ENCODE measurements at regions not wholly inside any gene's neighbourhood (a gene's known extent, or its start where the extent isn't known, plus 50 kb on each side); places are given as distances from the start of the nearest gene placed in this dataset.
"Not testable (repeated sequence)": the region's sequence is repeated elsewhere in the genome, so short reads cannot be mapped to it uniquely, and the experiment has no call there.

DNA sequence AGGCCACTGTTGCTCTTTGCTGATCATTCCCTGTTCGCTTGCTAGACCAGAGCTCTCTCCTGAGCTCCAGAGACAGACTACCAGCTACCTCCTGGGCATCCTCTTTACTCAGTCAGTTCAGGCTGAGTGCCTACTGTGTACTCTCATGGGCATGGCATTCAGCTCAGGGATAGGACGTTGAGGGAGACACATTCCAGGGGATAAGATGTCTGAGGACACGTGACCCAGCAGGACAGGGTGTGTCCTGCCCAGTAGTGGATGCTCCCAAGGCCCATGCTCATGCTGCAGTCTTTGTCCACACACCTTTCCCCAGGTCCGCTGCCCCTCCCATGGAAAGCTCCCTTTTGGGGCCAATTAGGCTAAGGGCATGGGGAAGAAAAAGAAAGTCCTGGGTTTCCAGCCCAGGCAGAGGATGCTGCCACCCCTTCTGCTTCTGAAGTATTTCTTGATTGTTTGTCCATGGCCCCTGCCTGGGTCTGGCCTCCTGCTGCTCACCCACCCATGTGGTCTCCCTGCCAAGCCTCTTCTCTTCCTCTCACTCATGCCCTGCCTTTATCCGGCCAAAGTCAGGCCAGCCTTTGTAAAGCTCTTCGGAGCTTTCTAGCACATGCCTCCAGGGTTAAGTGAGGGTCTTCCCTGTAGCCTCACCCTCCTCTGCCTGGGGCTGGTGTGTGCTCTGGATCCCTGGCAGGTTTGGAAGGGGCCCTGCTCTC is 60.5 kb upstream of the PITX1 start:
- Histone ChIP-seq H3K4me1 (no peaks in the 10 kb centered on the region), H3K9me3 (no peaks in the 10 kb centered on the region), H3K36me3 (no peaks in the 10 kb centered on the region), H3K27ac (peak overlapping the region; percentile 15 to 38), H3K27me3 (no peaks in the 10 kb centered on the region), H3K4me3 (no peak overlapping the region)
- TF ChIP-seq POLR2AphosphoS5 (IDR thresholded peaks at IDR 0.05), result no peak
- intact Hi-C loops (cut with DNase I; ENCODE audit: low total_unique reads), result no loop called here
- DNase-seq (ENCODE audit: low spot score in 2 of 2), result no peak

DNA sequence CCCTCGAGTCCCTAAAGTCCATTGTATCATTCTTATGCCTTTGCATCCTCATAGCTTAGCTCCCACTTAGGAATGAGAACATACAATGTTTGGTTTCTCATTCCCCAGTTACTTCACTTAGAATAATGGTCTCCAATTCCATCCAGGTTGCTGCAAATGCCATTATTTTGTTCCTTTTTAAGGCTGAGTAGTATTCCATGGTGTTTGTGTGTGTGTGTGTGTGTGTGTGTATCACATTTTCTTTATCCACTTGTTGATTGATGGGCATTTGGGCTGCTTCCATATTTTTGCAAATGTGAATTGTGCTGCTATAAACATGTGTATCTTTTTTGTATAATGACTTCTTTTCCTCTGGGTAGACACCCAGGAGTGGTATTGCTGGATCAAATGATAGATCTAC is 59.5 kb upstream of the PITX1 start:
- H3K4me1 ChIP-seq; intact Hi-C loops (cut with DNase I; ENCODE audit: low total_unique reads): not testable (repeated sequence)

DNA sequence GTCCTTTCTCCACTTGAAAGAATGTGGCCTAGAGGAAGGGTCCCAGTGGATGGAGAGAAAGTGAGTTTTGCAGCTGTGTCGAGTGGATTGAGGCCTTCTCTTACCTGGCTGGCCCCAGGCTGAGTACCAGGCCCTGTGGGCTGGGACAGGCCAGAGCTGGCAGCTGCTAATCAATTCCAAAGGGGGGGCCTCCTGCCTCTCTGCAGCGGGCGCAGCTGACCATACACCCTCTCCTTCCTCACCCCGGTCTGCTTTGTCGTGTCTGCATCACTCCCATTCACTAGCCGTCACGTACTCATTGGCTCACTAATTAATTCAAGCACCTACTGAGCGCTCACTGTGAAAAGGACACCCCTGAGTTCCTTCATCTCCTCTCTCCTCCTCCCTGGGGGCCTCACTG is 58.4 kb upstream of the PITX1 start:
- Histone ChIP-seq H3K27me3 (peaks cover 0 to 3% of the 10 kb centered on the region in 2 donors), H3K36me3 (no peaks in the 10 kb centered on the region), H3K27ac (no peak overlapping the region), H3K9me3 (no peaks in the 10 kb centered on the region), H3K4me3 (no peak overlapping the region), H3K4me1 (no peaks in the 10 kb centered on the region)
- DNase-seq (ENCODE audit: low spot score in 2 of 2), result no peak
- TF ChIP-seq, protein P1, sequence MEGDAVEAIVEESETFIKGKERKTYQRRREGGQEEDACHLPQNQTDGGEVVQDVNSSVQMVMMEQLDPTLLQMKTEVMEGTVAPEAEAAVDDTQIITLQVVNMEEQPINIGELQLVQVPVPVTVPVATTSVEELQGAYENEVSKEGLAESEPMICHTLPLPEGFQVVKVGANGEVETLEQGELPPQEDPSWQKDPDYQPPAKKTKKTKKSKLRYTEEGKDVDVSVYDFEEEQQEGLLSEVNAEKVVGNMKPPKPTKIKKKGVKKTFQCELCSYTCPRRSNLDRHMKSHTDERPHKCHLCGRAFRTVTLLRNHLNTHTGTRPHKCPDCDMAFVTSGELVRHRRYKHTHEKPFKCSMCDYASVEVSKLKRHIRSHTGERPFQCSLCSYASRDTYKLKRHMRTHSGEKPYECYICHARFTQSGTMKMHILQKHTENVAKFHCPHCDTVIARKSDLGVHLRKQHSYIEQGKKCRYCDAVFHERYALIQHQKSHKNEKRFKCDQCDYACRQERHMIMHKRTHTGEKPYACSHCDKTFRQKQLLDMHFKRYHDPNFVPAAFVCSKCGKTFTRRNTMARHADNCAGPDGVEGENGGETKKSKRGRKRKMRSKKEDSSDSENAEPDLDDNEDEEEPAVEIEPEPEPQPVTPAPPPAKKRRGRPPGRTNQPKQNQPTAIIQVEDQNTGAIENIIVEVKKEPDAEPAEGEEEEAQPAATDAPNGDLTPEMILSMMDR (IDR thresholded peaks at IDR 0.05), result no peak
- intact Hi-C loops (cut with DNase I; ENCODE audit: low total_unique reads), result no loop called here

More for the DNA sequence above, 59.5 kb upstream of the PITX1 start:
- not testable (repeated sequence) for H3K27ac ChIP-seq; DNase-seq (ENCODE audit: low spot score in 2 of 2); H3K9me3 ChIP-seq; H3K36me3 ChIP-seq; H3K4me3 ChIP-seq; H3K27me3 ChIP-seq

DNA sequence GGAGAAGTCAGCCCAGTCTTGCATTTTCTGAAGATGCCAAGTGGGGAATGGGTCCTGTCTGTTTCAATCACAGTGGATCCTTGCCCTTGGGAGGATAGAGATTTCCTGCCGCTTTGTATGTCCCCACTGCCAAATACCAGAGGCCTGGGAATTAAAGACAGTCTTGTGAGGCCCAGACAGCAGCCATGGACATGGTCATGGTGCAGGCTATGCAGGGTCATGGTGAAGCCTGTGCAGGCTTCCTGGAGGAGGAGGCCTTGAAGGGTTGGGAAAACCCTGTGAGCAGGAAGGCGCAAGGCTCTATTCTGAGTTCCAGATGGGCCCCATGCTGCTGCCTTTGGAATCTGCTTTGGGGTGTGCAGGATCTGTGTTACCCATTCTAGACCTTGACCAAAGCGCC is 57.3 kb upstream of the PITX1 start:
- DNase-seq (ENCODE audit: low spot score in 2 of 2), result no peak
- Histone ChIP-seq H3K9me3 (no peaks in the 10 kb centered on the region), H3K4me1 (no peaks in the 10 kb centered on the region), H3K4me3 (no peak overlapping the region), H3K27ac (no peak overlapping the region), H3K27me3 (peaks cover 0 to 10% of the 10 kb centered on the region in 2 donors), H3K36me3 (no peaks in the 10 kb centered on the region)
- TF ChIP-seq POLR2AphosphoS5 (IDR thresholded peaks at IDR 0.05), result no peak
- TF ChIP-seq, protein P1 (IDR thresholded peaks at IDR 0.05), result no peak
- no peak for TF ChIP-seq POLR2A (IDR thresholded peaks at IDR 0.05)
- intact Hi-C loops (cut with DNase I; ENCODE audit: low total_unique reads), result no loop called here

DNA sequence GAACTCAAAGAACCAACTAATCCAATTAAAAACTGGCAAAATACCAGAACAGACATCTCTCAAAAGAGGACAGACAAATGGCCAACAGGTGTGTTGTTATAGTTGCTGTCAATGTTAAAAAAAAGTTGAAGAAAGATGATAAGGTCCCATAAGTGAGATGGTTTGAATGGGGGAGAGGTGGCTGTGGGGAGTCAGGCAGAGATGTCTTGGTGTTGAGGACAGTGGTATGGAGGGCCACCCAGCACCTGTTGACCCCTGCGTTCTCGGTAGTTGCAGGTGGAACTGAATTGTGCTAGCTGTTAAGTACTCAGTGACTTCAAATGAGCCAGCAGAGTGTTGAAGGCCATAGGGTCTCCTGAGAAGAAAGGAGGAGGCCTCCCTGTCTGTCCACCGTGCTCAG is 55.9 kb upstream of the PITX1 start:
- TF ChIP-seq POLR2AphosphoS5 (IDR thresholded peaks at IDR 0.05) (no peak), POLR2A (IDR thresholded peaks at IDR 0.05) (no peak)
- TF ChIP-seq, protein P1 (IDR thresholded peaks at IDR 0.05), result no peak
- Histone ChIP-seq H3K27me3 (peaks cover 0 to 11% of the 10 kb centered on the region in 2 donors), H3K36me3 (no peaks in the 10 kb centered on the region), H3K9me3 (no peaks in the 10 kb centered on the region), H3K27ac (no peak overlapping the region), H3K4me1 (no peaks in the 10 kb centered on the region), H3K4me3 (no peak overlapping the region)
- DNase-seq (ENCODE audit: low spot score in 2 of 2), result no peak
- intact Hi-C loops (cut with DNase I; ENCODE audit: low total_unique reads), result no loop called here

DNA sequence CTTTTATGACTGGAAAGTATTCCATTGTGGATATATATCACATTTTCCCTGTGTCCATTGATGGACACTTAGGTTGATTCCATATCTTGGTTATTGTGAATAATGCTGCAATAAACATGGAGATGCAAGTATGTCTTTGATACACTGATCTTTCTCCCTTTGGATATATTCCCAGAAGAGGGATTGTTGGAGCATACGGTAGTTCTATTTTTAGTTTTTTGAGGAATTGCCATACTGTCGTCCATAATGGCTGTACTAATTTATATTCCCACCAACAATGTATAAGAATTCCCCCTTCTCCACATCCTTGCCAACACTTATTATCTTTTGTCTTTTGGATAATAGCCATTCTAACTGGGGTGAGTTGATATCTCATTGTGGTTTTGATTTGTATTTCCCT is 54.9 kb upstream of the PITX1 start:
- no peak for DNase-seq (ENCODE audit: low spot score in 2 of 2)
- no peak for TF ChIP-seq POLR2A (IDR thresholded peaks at IDR 0.05)
- TF ChIP-seq POLR2AphosphoS5 (IDR thresholded peaks at IDR 0.05), result no peak
- TF ChIP-seq, protein P1 (IDR thresholded peaks at IDR 0.05), result no peak
- Histone ChIP-seq H3K4me1 (no peaks in the 10 kb centered on the region), H3K4me3 (no peak overlapping the region), H3K27ac (no peak overlapping the region), H3K36me3 (no peaks in the 10 kb centered on the region), H3K27me3 (peaks cover 0 to 11% of the 10 kb centered on the region in 2 donors), H3K9me3 (no peaks in the 10 kb centered on the region)
- intact Hi-C loops (cut with DNase I; ENCODE audit: low total_unique reads), result no loop called here

Measured in breast epithelium (tissue), 4 donors.